ENCODE measurements at regions not wholly inside any gene's neighbourhood (a gene's known extent, or its start where the extent isn't known, plus 50 kb on each side); places are given as distances from the start of the nearest gene placed in this dataset.

DNA sequence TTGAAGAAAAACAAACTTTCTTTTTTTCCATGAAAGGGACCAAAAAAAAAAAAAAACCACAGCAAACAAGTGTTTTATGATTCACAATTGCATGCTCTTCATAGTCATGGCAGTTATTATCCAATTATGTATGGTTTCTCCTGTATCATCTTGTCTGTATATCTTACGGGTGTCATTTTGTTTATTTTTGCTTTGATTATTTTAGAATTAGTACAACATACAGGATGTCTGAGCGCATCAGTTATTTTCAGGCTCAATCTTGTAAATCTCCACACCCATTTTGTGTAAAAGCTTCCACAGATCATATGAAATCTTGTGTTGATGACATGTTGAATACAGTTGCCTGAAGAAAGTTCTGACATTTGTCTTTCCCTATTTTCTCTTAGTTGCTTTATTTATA lies 280.3 kb downstream of the KLF5 start:
- no peaks in the 10 kb centered on the region for H3K9me3 ChIP-seq (ENCODE audit: severe bottlenecking)
- peak overlapping the region; percentile 100 for H3K27ac ChIP-seq (ENCODE audit: poor library complexity, severe bottlenecking)
- H3K4me1 ChIP-seq (ENCODE audit: insufficient read depth, poor library complexity, severe bottlenecking) = peaks cover 73% of the 10 kb centered on the region
- TF ChIP-seq, protein P1, sequence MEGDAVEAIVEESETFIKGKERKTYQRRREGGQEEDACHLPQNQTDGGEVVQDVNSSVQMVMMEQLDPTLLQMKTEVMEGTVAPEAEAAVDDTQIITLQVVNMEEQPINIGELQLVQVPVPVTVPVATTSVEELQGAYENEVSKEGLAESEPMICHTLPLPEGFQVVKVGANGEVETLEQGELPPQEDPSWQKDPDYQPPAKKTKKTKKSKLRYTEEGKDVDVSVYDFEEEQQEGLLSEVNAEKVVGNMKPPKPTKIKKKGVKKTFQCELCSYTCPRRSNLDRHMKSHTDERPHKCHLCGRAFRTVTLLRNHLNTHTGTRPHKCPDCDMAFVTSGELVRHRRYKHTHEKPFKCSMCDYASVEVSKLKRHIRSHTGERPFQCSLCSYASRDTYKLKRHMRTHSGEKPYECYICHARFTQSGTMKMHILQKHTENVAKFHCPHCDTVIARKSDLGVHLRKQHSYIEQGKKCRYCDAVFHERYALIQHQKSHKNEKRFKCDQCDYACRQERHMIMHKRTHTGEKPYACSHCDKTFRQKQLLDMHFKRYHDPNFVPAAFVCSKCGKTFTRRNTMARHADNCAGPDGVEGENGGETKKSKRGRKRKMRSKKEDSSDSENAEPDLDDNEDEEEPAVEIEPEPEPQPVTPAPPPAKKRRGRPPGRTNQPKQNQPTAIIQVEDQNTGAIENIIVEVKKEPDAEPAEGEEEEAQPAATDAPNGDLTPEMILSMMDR (IDR thresholded peaks at IDR 0.05; ENCODE audit: poor library complexity, severe bottlenecking) = no peak
- H3K27me3 ChIP-seq (ENCODE audit: insufficient read depth, poor library complexity, severe bottlenecking) = no peaks in the 10 kb centered on the region
- DNase-seq (ENCODE audit: low spot score) = no peak
- no peak overlapping the region for H3K4me3 ChIP-seq (ENCODE audit: severe bottlenecking)
- no peaks in the 10 kb centered on the region for H3K36me3 ChIP-seq (ENCODE audit: low read depth)
- no peak for ATAC-seq (ENCODE audit: low read depth)

DNA sequence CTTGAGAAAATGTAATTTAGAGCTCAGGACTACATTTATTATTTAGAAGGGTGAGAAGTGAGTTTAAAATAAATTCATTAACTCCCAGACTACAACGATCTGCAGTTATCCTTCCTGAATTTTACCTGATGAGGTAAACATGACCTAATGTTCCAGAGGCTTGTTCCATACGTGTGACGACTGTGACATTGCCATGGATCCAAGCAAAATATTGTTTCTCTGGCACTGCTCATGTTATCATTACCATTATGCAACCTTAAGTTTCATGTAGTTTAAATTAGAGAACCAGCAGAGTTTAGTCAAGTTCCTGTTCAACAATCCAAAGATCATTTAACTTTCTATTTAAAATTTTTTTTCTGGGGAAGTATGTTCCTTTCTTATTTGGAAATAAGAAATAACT lies 279.6 kb downstream of the KLF5 start:
- TF ChIP-seq, protein P1 (IDR thresholded peaks at IDR 0.05; ENCODE audit: poor library complexity, severe bottlenecking) = no peak
- no peaks in the 10 kb centered on the region for H3K9me3 ChIP-seq (ENCODE audit: severe bottlenecking)
- ATAC-seq (ENCODE audit: low read depth) (no peak), DNase-seq (ENCODE audit: low spot score) (no peak)
- no peaks in the 10 kb centered on the region for H3K36me3 ChIP-seq (ENCODE audit: low read depth)
- peak overlapping the region; percentile 100 for H3K27ac ChIP-seq (ENCODE audit: poor library complexity, severe bottlenecking)
- H3K4me1 ChIP-seq (ENCODE audit: insufficient read depth, poor library complexity, severe bottlenecking) = peaks cover 80% of the 10 kb centered on the region
- no peak overlapping the region for H3K4me3 ChIP-seq (ENCODE audit: severe bottlenecking)
- no peaks in the 10 kb centered on the region for H3K27me3 ChIP-seq (ENCODE audit: insufficient read depth, poor library complexity, severe bottlenecking)

DNA sequence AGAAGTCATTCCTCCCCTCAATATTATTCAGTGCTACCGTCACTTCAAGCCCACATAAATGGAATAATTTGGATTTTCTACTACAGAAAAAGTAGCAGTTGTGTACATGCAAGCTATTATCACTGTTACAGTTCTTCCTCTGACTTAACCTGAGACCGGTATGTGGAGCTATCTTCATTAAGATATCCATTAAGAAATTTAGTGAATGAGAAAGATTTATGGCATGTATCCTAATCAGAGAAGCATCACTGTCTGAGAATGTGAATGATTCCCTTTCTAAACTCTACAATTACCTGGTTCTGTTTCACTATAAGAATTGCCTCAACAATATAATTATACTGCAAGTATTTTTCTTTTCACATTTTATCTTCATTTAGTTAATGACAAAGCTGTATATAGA lies 278.7 kb downstream of the KLF5 start:
- Histone ChIP-seq H3K4me1 (ENCODE audit: insufficient read depth, poor library complexity, severe bottlenecking) (peaks cover 80% of the 10 kb centered on the region), H3K36me3 (ENCODE audit: low read depth) (no peaks in the 10 kb centered on the region), H3K9me3 (ENCODE audit: severe bottlenecking) (no peaks in the 10 kb centered on the region), H3K27me3 (ENCODE audit: insufficient read depth, poor library complexity, severe bottlenecking) (no peaks in the 10 kb centered on the region), H3K27ac (ENCODE audit: poor library complexity, severe bottlenecking) (peak overlapping the region; percentile 100), H3K4me3 (ENCODE audit: severe bottlenecking) (no peak overlapping the region)
- DNase-seq (ENCODE audit: low spot score) (no peak), ATAC-seq (ENCODE audit: low read depth) (peak; percentile 10; the same call in 1 of the 3 replicates)
- TF ChIP-seq, protein P1 (IDR thresholded peaks at IDR 0.05; ENCODE audit: poor library complexity, severe bottlenecking) = no peak

DNA sequence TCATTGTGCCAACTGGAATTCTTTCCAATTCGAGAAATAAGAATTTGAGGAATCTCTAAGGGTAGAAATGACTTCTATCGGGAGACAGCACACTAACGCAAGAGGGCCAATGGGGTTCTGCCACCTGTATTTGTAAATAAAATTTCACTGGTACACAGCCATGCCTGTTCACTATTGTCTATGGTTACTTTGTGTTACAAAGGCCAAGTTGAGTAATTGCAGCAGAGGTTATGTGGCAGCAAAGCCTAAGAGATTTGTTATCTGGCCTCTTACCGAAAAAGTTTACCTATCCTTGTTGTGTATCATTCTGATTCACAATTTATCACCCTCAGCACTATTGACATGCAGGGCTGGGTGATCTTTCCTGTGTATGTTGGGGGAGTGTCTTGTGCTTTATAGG lies 278.0 kb downstream of the KLF5 start:
- no peak for DNase-seq (ENCODE audit: low spot score)
- Histone ChIP-seq H3K9me3 (ENCODE audit: severe bottlenecking) (no peaks in the 10 kb centered on the region), H3K4me3 (ENCODE audit: severe bottlenecking) (no peak overlapping the region), H3K36me3 (ENCODE audit: low read depth) (no peaks in the 10 kb centered on the region), H3K4me1 (ENCODE audit: insufficient read depth, poor library complexity, severe bottlenecking) (peaks cover 76% of the 10 kb centered on the region), H3K27ac (ENCODE audit: poor library complexity, severe bottlenecking) (peak overlapping the region; percentile 100), H3K27me3 (ENCODE audit: insufficient read depth, poor library complexity, severe bottlenecking) (no peaks in the 10 kb centered on the region)
- peak; percentile 31 for ATAC-seq (ENCODE audit: low read depth)
- TF ChIP-seq, protein P1 (IDR thresholded peaks at IDR 0.05; ENCODE audit: poor library complexity, severe bottlenecking) = no peak

DNA sequence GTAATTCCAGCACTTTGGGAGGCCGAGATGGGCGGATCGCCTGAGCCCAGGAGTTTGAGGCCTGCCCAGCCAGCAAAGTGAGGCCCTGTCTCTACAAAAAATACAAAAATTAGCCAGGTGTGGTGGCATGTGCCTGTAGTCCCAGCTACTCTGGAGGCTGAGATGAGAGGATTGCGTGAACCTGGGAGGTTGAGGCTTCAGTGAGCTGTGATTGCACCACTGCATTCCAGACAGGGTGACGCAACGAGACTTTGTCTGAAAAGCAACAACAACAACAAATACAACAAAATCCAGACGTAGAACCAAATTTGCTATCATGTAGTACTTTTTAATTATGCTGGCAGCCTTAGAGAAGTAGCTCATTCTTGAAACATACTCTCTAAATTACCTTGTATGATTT lies 277.1 kb downstream of the KLF5 start:
- Histone ChIP-seq H3K9me3 (ENCODE audit: severe bottlenecking) (no peaks in the 10 kb centered on the region), H3K27ac (ENCODE audit: poor library complexity, severe bottlenecking) (peak overlapping the region; percentile 100), H3K4me3 (ENCODE audit: severe bottlenecking) (no peak overlapping the region), H3K4me1 (ENCODE audit: insufficient read depth, poor library complexity, severe bottlenecking) (peaks cover 69% of the 10 kb centered on the region), H3K36me3 (ENCODE audit: low read depth) (no peaks in the 10 kb centered on the region), H3K27me3 (ENCODE audit: insufficient read depth, poor library complexity, severe bottlenecking) (no peaks in the 10 kb centered on the region)
- TF ChIP-seq, protein P1 (IDR thresholded peaks at IDR 0.05; ENCODE audit: poor library complexity, severe bottlenecking) = no peak
- DNase-seq (ENCODE audit: low spot score) (no peak), ATAC-seq (ENCODE audit: low read depth) (no peak)
